Loucy (cell line): ENCODE measurements at regions not wholly inside any gene's neighbourhood (a gene's known extent, or its start where the extent isn't known, plus 50 kb on each side); places are given as distances from the start of the nearest gene placed in this dataset.

ENCODE experiments used
- CTCF ChIP-seq: fragments of 200-600 bp; sonication (generic); conservative IDR thresholded peaks from 2 replicates; pipeline ENCODE4 v1.5.1; 2014; ENCODE audit warnings: mild to moderate bottlenecking, antibody characterized with exemption, low read length
- EZH2phosphoT487 ChIP-seq: fragments of 200-600 bp; IDR thresholded peaks from 2 replicates; pipeline ENCODE4 v1.6.1; 2018; ENCODE audit warnings: antibody characterized with exemption, mild to moderate bottlenecking, moderate library complexity, borderline replicate concordance

GRCh38 chr7:1310936-1311335 is 78.3 kb downstream of the UNCX start:
- TF ChIP-seq CTCF (no peak), EZH2phosphoT487 (no peak)
